Osteoblast (primary cell): ENCODE measurements at regions not wholly inside any gene's neighbourhood (a gene's known extent, or its start where the extent isn't known, plus 50 kb on each side); places are given as distances from the start of the nearest gene placed in this dataset.

Source experiments
- DNase-seq: peaks from one replicate; pipeline ENCODE4 v3.0.0; 2011; ENCODE audit warnings: low spot score, mixed read lengths; ENCODE audit not compliant: insufficient read length; ENCODE audit errors: missing footprints
- H2AFZ ChIP-seq: 2 replicates; pipeline ENCODE4 v1.6.0; 2011; ENCODE audit warnings: mild to moderate bottlenecking, low read length
- H3K27ac ChIP-seq: 2 replicates; pipeline ENCODE4 v1.5.1; 2011; ENCODE audit warnings: mild to moderate bottlenecking, low read depth, low read length, moderate library complexity
- H3K27me3 ChIP-seq: 2 replicates; pipeline ENCODE4 v1.6.0; 2012; ENCODE audit warnings: mild to moderate bottlenecking, control low read depth, inconsistent platforms, low read length, moderate library complexity; ENCODE audit not compliant: insufficient read depth
- H3K36me3 ChIP-seq: 2 replicates; pipeline ENCODE4 v1.5.1; 2011; ENCODE audit warnings: mild to moderate bottlenecking, low read length, control low read depth, moderate library complexity; ENCODE audit not compliant: insufficient read depth
- H3K4me1 ChIP-seq: 2 replicates; pipeline ENCODE4 v1.5.1; 2011; ENCODE audit warnings: mild to moderate bottlenecking, low read length, control low read depth, moderate library complexity; ENCODE audit not compliant: insufficient read depth
- H3K4me2 ChIP-seq: 2 replicates; pipeline ENCODE4 v1.6.0; 2011; ENCODE audit warnings: mild to moderate bottlenecking, low read length; ENCODE audit not compliant: insufficient read depth
- H3K4me3 ChIP-seq: fragments of 200-600 bp; sonication (generic); 3 replicates; pipeline ENCODE4 v1.5.1; 2012; ENCODE audit warnings: mild to moderate bottlenecking, low read length, inconsistent platforms; ENCODE audit not compliant: insufficient read depth
- H3K79me2 ChIP-seq: 2 replicates; pipeline ENCODE4 v1.6.0; 2012; ENCODE audit warnings: mild to moderate bottlenecking, low read length, control low read depth, inconsistent platforms; ENCODE audit not compliant: insufficient read depth
- H3K9me3 ChIP-seq: 2 replicates; pipeline ENCODE4 v1.5.1; 2011; ENCODE audit warnings: low read depth, low read length, control low read depth
- H4K20me1 ChIP-seq: 2 replicates; pipeline ENCODE4 v1.6.0; 2012; ENCODE audit warnings: mild to moderate bottlenecking, low read length, control low read depth; ENCODE audit not compliant: insufficient read depth
- CTCF ChIP-seq: IDR thresholded peaks from 2 replicates; pipeline ENCODE4 v1.5.1; 2011; ENCODE audit warnings: mild to moderate bottlenecking, low read depth, low read length, moderate library complexity; ENCODE audit errors: extremely low read depth

DNA sequence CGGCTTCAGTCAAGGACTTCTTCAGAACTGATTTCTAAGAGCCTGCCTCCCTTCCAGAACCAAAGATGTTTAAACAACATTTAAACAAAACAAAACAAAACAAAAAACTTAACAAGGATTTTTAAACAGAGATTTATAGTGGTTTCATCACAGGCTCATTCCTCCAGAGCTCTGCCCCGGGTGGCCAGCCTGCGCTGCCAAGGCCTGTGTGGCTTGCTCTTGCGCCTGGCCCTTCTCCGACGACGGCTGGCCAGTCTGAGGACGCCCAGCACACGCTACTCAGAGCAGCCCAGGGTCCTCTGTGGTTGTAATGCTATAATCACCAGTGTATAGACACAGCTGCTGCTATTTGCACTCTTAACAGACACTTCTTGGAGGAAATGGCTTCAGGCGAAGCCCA lies 307.2 kb upstream of the MYOCD start:
- Histone ChIP-seq H3K4me2 (no peak overlapping the region), H3K27me3 (no peaks in the 10 kb centered on the region), H3K4me1 (no peaks in the 10 kb centered on the region), H3K36me3 (no peaks in the 10 kb centered on the region), H3K4me3 (no peak overlapping the region), H4K20me1 (no peaks in the 10 kb centered on the region), H3K27ac (no peak overlapping the region), H3K79me2 (no peaks in the 10 kb centered on the region), H3K9me3 (peaks cover 3% of the 10 kb centered on the region), H2AFZ (no peak overlapping the region)
- no peak for TF ChIP-seq CTCF
- no peak for DNase-seq

DNA sequence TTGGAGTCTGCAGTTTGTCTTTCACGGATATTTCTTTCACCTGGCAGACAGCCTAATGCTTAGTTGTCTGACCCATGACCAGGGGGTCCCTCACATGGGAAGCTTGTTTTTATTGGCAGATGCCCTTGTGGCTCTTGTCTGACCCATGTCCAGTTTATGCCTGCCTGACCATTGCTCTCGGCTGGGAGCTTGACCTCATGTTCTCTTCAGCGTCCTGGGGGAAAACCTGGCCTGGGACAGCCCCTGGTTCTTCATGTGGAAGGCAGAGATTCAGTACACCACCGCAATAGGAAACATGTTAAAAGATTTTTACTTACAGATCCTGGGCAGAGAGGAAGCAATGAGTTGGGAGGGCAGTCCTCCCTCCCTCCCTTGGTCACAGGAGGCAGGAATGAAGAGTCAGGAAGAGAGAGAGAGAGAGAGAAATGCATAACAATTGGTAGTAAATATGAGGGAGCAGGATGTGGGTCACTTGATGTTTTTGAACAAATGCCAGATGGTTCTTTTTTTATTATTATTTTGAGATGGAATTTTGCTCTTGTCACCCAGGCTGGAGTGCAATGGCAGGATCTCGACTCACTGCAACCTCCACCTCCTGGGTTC lies 302.7 kb upstream of the MYOCD start:
- Histone ChIP-seq H3K4me3 (no peak overlapping the region), H2AFZ (no peak overlapping the region), H3K4me1 (no peaks in the 10 kb centered on the region), H3K36me3 (no peaks in the 10 kb centered on the region), H3K4me2 (no peak overlapping the region), H3K27ac (no peak overlapping the region), H3K9me3 (no peaks in the 10 kb centered on the region), H3K27me3 (no peaks in the 10 kb centered on the region), H4K20me1 (no peaks in the 10 kb centered on the region), H3K79me2 (no peaks in the 10 kb centered on the region)
- no peak for DNase-seq
- no peak for TF ChIP-seq CTCF

GRCh38 chr17:12365805-12366204 lies 299.9 kb upstream of the MYOCD start:
- H3K4me3 ChIP-seq, result no peak overlapping the region
- DNase-seq, result peak; percentile 60
- H3K27me3 ChIP-seq, result no peaks in the 10 kb centered on the region
- no peak overlapping the region for H3K4me2 ChIP-seq
- no peaks in the 10 kb centered on the region for H4K20me1 ChIP-seq
- H3K4me1 ChIP-seq, result no peaks in the 10 kb centered on the region
- no peaks in the 10 kb centered on the region for H3K9me3 ChIP-seq
- TF ChIP-seq CTCF, result no peak
- H3K79me2 ChIP-seq, result no peaks in the 10 kb centered on the region
- no peak overlapping the region for H3K27ac ChIP-seq
- H3K36me3 ChIP-seq, result no peaks in the 10 kb centered on the region
- H2AFZ ChIP-seq, result no peak overlapping the region

GRCh38 chr17:12369065-12369464 lies 296.6 kb upstream of the MYOCD start:
- Histone ChIP-seq H3K4me1 (no peaks in the 10 kb centered on the region), H3K4me2 (no peak overlapping the region), H4K20me1 (no peaks in the 10 kb centered on the region), H3K9me3 (no peaks in the 10 kb centered on the region), H3K27me3 (no peaks in the 10 kb centered on the region), H3K79me2 (no peaks in the 10 kb centered on the region), H3K27ac (no peak overlapping the region), H3K36me3 (no peaks in the 10 kb centered on the region), H3K4me3 (no peak overlapping the region), H2AFZ (no peak overlapping the region)
- no peak for DNase-seq
- TF ChIP-seq CTCF, result no peak
